Loucy (cell line): ENCODE measurements at regions not wholly inside any gene's neighbourhood (a gene's known extent, or its start where the extent isn't known, plus 50 kb on each side); places are given as distances from the start of the nearest gene placed in this dataset.

Experiments
- H2AFZ ChIP-seq: fragments of 200-600 bp; sonication (generic); 2 replicates; pipeline ENCODE4 v1.6.0; 2016; ENCODE audit warnings: antibody characterized with exemption, mild to moderate bottlenecking, low read length, moderate library complexity
- H3F3A ChIP-seq: fragments of 200-600 bp; 2 replicates; pipeline ENCODE4 v1.6.0; 2016; ENCODE audit warnings: antibody characterized with exemption, low read depth, mild to moderate bottlenecking
- H3K27me3 ChIP-seq: fragments of 200-600 bp; sonication (generic); 2 replicates; pipeline ENCODE4 v1.6.1; 2014; ENCODE audit warnings: low read length, mild to moderate bottlenecking; ENCODE audit not compliant: insufficient read depth, poor library complexity, severe bottlenecking
- H3K36me3 ChIP-seq: fragments of 200-600 bp; sonication (generic); 2 replicates; pipeline ENCODE4 v1.6.1; 2016; ENCODE audit warnings: low read length; ENCODE audit not compliant: insufficient read depth
- H3K4me1 ChIP-seq: fragments of 200-600 bp; sonication (generic); 2 replicates; pipeline ENCODE4 v1.5.1; 2014; ENCODE audit warnings: low read length, mild to moderate bottlenecking; ENCODE audit not compliant: insufficient read depth, poor library complexity, severe bottlenecking
- H3K4me2 ChIP-seq: fragments of 200-600 bp; sonication (generic); 2 replicates; pipeline ENCODE4 v1.6.0; 2014; ENCODE audit warnings: antibody characterized with exemption, low read length, low read depth, mild to moderate bottlenecking; ENCODE audit not compliant: poor library complexity, severe bottlenecking
- H3K4me3 ChIP-seq: fragments of 200-600 bp; sonication (generic); 2 replicates; pipeline ENCODE4 v1.5.1; 2014; ENCODE audit warnings: low read length, mild to moderate bottlenecking, mixed read lengths; ENCODE audit not compliant: poor library complexity, severe bottlenecking
- H3K79me2 ChIP-seq: fragments of 200-600 bp; sonication (generic); 2 replicates; pipeline ENCODE4 v1.6.1; 2014; ENCODE audit warnings: low read length; ENCODE audit not compliant: insufficient read depth
- H3K9ac ChIP-seq: fragments of 200-600 bp; sonication (generic); 2 replicates; pipeline ENCODE4 v1.6.0; 2014; ENCODE audit warnings: mild to moderate bottlenecking, low read depth, low read length, moderate library complexity; ENCODE audit not compliant: poor library complexity, severe bottlenecking
- H3K9me2 ChIP-seq: fragments of 200-600 bp; sonication (generic); replicated peaks from 2 replicates; pipeline ENCODE4 v1.6.1; 2016; ENCODE audit warnings: low read depth, low read length, mixed read lengths
- H3K9me3 ChIP-seq: fragments of 200-600 bp; sonication (generic); 2 replicates; pipeline ENCODE4 v1.6.1; 2014; ENCODE audit warnings: mild to moderate bottlenecking, antibody characterized with exemption, low read length, low read depth; ENCODE audit not compliant: insufficient read depth
- H4K20me1 ChIP-seq: fragments of 200-600 bp; sonication (generic); 2 replicates; pipeline ENCODE4 v1.6.0; 2014; ENCODE audit warnings: antibody characterized with exemption, low read length, mild to moderate bottlenecking; ENCODE audit not compliant: insufficient read depth, poor library complexity, severe bottlenecking
- EZH2phosphoT487 ChIP-seq: fragments of 200-600 bp; IDR thresholded peaks from 2 replicates; pipeline ENCODE4 v1.6.1; 2018; ENCODE audit warnings: antibody characterized with exemption, mild to moderate bottlenecking, moderate library complexity, borderline replicate concordance
- TF ChIP-seq, protein P1 (sequence below): fragments of 200-600 bp; sonication (generic); conservative IDR thresholded peaks from 2 replicates; pipeline ENCODE4 v1.5.1; 2014; ENCODE audit warnings: mild to moderate bottlenecking, antibody characterized with exemption, low read length

DNA sequence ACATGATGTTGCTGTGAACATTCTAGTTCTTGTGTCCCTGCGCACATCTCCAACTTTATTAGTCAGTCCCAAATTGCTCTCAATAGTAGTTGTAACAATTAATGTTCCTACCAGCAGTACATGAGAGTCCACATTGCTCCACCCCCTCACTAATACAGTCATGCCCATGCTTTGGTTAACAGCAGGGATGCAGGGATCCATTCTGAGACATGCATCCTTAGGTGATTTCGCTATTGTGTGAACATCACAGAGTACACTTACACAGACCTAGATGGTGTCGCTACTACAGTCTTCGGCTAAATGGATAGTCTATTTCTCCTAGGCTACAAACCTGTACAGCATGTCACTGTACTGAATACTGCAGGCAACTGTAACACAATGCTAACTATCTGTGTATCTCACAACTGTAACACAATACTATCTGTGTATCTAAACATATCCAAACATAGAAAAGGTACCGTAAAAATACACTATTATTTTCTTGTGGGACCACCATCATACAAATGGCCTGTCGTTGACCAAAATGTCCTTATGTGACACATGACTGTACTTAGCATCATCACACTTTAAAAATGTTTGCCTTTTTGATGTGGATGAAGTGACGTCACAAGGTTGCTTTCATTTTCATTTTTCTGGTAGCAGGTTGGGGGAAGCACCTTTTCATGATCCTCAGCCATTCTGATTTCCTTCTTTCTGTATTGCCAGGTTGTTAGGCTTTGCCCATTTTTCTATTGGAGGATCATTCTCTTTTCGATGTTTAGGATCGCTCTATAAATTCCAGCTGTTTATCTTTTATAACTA is 82.9 kb upstream of the RNF152 start:
- Histone ChIP-seq H3K9me2 (no peaks in the 10 kb centered on the region), H3K9me3 (no peaks in the 10 kb centered on the region), H3K4me1 (no peaks in the 10 kb centered on the region), H3K4me2 (peak overlapping the region; percentile 27), H3F3A (no peaks in the 10 kb centered on the region), H3K79me2 (no peaks in the 10 kb centered on the region), H3K4me3 (no peak overlapping the region), H3K9ac (no peak overlapping the region), H3K36me3 (no peaks in the 10 kb centered on the region), H2AFZ (peak overlapping the region; percentile 51), H3K27me3 (no peaks in the 10 kb centered on the region), H4K20me1 (no peaks in the 10 kb centered on the region)
- TF ChIP-seq, protein P1, sequence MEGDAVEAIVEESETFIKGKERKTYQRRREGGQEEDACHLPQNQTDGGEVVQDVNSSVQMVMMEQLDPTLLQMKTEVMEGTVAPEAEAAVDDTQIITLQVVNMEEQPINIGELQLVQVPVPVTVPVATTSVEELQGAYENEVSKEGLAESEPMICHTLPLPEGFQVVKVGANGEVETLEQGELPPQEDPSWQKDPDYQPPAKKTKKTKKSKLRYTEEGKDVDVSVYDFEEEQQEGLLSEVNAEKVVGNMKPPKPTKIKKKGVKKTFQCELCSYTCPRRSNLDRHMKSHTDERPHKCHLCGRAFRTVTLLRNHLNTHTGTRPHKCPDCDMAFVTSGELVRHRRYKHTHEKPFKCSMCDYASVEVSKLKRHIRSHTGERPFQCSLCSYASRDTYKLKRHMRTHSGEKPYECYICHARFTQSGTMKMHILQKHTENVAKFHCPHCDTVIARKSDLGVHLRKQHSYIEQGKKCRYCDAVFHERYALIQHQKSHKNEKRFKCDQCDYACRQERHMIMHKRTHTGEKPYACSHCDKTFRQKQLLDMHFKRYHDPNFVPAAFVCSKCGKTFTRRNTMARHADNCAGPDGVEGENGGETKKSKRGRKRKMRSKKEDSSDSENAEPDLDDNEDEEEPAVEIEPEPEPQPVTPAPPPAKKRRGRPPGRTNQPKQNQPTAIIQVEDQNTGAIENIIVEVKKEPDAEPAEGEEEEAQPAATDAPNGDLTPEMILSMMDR: no peak
- no peak for TF ChIP-seq EZH2phosphoT487

DNA sequence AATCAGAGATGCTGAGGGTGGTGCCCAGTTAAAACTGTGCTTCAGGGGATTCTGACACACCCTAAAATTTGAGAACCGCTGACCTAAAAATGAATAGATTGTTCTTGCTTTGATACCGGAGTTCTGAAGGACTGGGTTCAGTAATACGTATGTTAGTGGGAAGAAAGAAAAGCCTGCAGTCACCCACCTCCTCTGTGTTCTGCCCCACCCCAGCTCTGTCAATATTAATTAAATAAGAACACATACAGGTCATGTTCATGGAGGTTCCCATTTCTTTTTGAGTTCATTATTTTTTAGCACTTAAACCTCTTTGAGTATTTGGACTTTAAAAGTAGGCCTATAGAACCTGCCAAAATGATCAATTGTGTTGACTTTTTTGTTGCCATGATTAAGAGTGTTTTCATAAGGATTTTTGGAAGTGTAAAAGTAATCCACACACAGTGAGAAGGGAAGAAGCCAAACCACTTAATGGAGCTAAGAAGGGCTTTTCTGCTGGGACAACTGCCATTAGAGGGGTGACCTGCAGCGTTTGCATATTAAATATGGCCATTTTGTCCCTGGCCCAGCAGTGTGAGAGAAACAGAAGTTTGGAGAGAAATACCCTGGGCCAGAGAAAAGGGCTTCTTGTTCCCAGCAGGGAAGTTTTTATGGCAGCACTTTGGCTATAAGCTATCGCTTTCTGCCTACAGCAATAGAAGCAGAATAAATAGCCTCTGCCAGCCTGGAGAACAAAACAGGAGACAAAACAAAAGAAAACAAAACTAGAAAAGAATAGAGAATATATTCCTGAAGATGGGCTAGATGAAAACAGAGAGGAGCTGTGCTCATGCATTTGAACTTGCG is 80.7 kb upstream of the RNF152 start:
- Histone ChIP-seq H3K9me3 (no peaks in the 10 kb centered on the region), H3K4me1 (no peaks in the 10 kb centered on the region), H3K79me2 (no peaks in the 10 kb centered on the region), H3F3A (no peaks in the 10 kb centered on the region), H3K36me3 (no peaks in the 10 kb centered on the region), H3K4me3 (no peak overlapping the region), H4K20me1 (no peaks in the 10 kb centered on the region), H3K27me3 (no peaks in the 10 kb centered on the region), H2AFZ (no peak overlapping the region), H3K4me2 (no peak overlapping the region), H3K9ac (no peak overlapping the region), H3K9me2 (no peaks in the 10 kb centered on the region)
- TF ChIP-seq, protein P1: no peak
- TF ChIP-seq EZH2phosphoT487: no peak

DNA sequence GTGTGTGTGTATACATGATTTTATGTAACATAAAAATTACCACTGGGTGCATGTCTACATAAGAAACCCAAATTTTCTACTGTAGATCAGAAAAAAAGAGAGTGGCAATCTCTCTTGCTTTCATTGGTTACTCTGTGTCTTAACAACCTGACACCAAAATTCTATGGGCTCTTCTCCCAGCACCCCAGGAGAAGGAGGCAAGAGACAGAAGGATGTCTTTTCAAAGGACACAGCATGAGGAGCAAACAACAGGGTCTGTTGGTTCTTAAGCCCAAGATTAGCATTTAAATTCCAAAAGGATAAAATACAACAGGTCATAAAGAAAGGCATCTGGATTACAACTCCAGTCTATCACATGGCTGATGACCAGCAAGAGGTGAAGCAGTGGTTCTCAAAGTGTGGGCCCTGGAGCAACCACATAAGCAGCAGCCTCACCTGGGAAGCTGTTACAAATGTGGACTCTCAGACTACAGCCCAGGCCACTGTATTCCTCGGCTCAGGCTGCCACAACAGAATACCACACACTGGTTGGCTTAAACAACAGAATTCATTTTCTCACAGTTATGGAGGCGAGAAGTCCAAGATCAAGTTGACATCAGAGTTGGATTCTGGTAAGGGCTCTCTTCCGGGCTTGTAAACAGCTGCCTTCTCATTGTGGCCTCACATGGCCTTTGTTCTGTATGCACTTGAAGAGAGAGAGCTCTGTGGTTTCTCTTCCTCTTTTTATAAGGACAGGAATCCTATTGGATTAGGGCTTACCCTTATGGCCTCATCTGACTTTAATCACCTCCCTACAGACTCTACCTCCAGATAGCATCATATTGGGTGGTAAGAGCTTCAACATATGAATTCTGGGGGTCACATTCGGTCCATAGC is 79.8 kb upstream of the RNF152 start:
- no peak overlapping the region for H3K4me2 ChIP-seq
- H3K4me3 ChIP-seq: no peak overlapping the region
- no peaks in the 10 kb centered on the region for H3F3A ChIP-seq
- no peak overlapping the region for H3K9ac ChIP-seq
- no peak overlapping the region for H2AFZ ChIP-seq
- TF ChIP-seq, protein P1: no peak
- TF ChIP-seq EZH2phosphoT487: no peak
- no peaks in the 10 kb centered on the region for H4K20me1 ChIP-seq
- no peaks in the 10 kb centered on the region for H3K36me3 ChIP-seq
- no peaks in the 10 kb centered on the region for H3K9me2 ChIP-seq
- no peaks in the 10 kb centered on the region for H3K27me3 ChIP-seq
- H3K4me1 ChIP-seq: no peaks in the 10 kb centered on the region
- H3K79me2 ChIP-seq: no peaks in the 10 kb centered on the region
- H3K9me3 ChIP-seq: no peaks in the 10 kb centered on the region
